Natural killer cell (primary cell): ENCODE measurements at regions not wholly inside any gene's neighbourhood (a gene's known extent, or its start where the extent isn't known, plus 50 kb on each side); places are given as distances from the start of the nearest gene placed in this dataset.

Experiments
- ATAC-seq, 3 donors: fragments of 150-1000 bp in 2 of 3; fragments of 200-7000 bp in 1 of 3; cut with Tn5 transposase; 1 replicate in 1 of 3; 2 replicates in 2 of 3; pipeline ENCODE4 v1.10.0; 2021; ENCODE audit warnings: mild to moderate bottlenecking in 2 of 3, moderate library complexity in 2 of 3
- DNase-seq, 2 donors: peaks; one replicate each; pipeline versions ENCODE4 v3.0.0 to v3.0.0-alpha.2; 2013 to 2021; ENCODE audit warnings: mixed read lengths in 1 of 2
- H3K27ac ChIP-seq: one replicate; pipeline ENCODE4 v1.5.1; 2013; ENCODE audit warnings: mild to moderate bottlenecking, low read length
- H3K27me3 ChIP-seq: one replicate; pipeline ENCODE4 v1.6.1; 2013; ENCODE audit warnings: low read length; ENCODE audit not compliant: control insufficient read depth, insufficient read depth
- H3K36me3 ChIP-seq: one replicate; pipeline ENCODE4 v1.6.1; 2013; ENCODE audit warnings: low read length; ENCODE audit not compliant: control insufficient read depth, insufficient read depth
- H3K4me1 ChIP-seq: one replicate; pipeline ENCODE4 v1.6.1; 2013; ENCODE audit warnings: low read length; ENCODE audit not compliant: control insufficient read depth, insufficient read depth
- H3K4me3 ChIP-seq: one replicate; pipeline ENCODE4 v1.5.1; 2013; ENCODE audit warnings: low read length
- H3K9me3 ChIP-seq: one replicate; pipeline ENCODE4 v1.6.1; 2013; ENCODE audit warnings: low read length; ENCODE audit not compliant: control insufficient read depth, insufficient read depth
- H3K27ac Mint-ChIP-seq, 2 donors: one replicate each; pipeline ENCODE4 v1.8.0; 2022; ENCODE audit warnings: mild to moderate bottlenecking in 2 of 2, mixed read lengths in 2 of 2, moderate library complexity in 1 of 2
- H3K27me3 Mint-ChIP-seq, 2 donors: one replicate each; pipeline ENCODE4 v1.8.0; 2022; ENCODE audit warnings: low read depth in 2 of 2, mixed read lengths in 2 of 2
- H3K36me3 Mint-ChIP-seq: one replicate; pipeline ENCODE4 v1.8.0; 2022; ENCODE audit warnings: mixed read lengths
- H3K4me1 Mint-ChIP-seq, 2 donors: one replicate each; pipeline ENCODE4 v1.8.0; 2022; ENCODE audit warnings: mixed read lengths in 2 of 2
- H3K4me3 Mint-ChIP-seq: one replicate; pipeline ENCODE4 v1.8.0; 2022; ENCODE audit warnings: mild to moderate bottlenecking, moderate library complexity, mixed read lengths
- H3K9me3 Mint-ChIP-seq, 2 donors: one replicate each; pipeline ENCODE4 v1.8.0; 2022; ENCODE audit warnings: mixed read lengths in 2 of 2
- CTCF ChIP-seq: fragments of 200-600 bp; IDR thresholded peaks from one replicate; pipeline ENCODE4 v1.8.0; 2022; ENCODE audit warnings: antibody characterized with exemption
- WGBS: methylation state at CpG from one replicate; pipeline ENCODE4 v1.1.7; 2013; ENCODE audit warnings: missing lambda C conversion rate; ENCODE audit not compliant: insufficient coverage; 5-methylcytosine and 5-hydroxymethylcytosine counted together
- intact Hi-C: fragments of 100-400 bp; cut with micrococcal nuclease; formaldehyde crosslinking; loops from one replicate; pipeline ENCODE4 v1.14.2; 2022

- Mint-ChIP-seq H3K27me3 (no peaks in the 10 kb centered on the region), H3K9me3 (peaks cover 3 to 7% of the 10 kb centered on the region in 2 donors), H3K27ac (no peak overlapping the region), H3K4me1 (no peaks in the 10 kb centered on the region), H3K4me3 (no peak overlapping the region), H3K36me3 (no peaks in the 10 kb centered on the region)
- no peaks in the 10 kb centered on the region for H3K9me3 ChIP-seq
- intact Hi-C loops: no loop called here
- no peak for TF ChIP-seq CTCF
- H3K4me1 ChIP-seq: no peaks in the 10 kb centered on the region
- ATAC-seq (no peak), DNase-seq (no peak)
- H3K4me3 ChIP-seq: no peak overlapping the region
- H3K27ac ChIP-seq: no peak overlapping the region
- no peaks in the 10 kb centered on the region for H3K36me3 ChIP-seq
- 54% methylated on average over 2 of the region's 2 CpGs for WGBS
- no peaks in the 10 kb centered on the region for H3K27me3 ChIP-seq
Measured at GRCh38 chr20:56060486-56060885, 55.2 kb upstream of the CBLN4 start.

- Histone ChIP-seq H3K27ac (no peak overlapping the region), H3K36me3 (no peaks in the 10 kb centered on the region), H3K4me3 (no peak overlapping the region), H3K4me1 (no peaks in the 10 kb centered on the region), H3K27me3 (no peaks in the 10 kb centered on the region), H3K9me3 (no peaks in the 10 kb centered on the region)
- WGBS: 83% methylated on average over 1 of the region's 1 CpG
- DNase-seq (no peak), ATAC-seq (no peak)
- no peaks in the 10 kb centered on the region for H3K27me3 Mint-ChIP-seq
- H3K4me3 Mint-ChIP-seq: no peak overlapping the region
- H3K4me1 Mint-ChIP-seq: no peaks in the 10 kb centered on the region
- H3K36me3 Mint-ChIP-seq: no peaks in the 10 kb centered on the region
- no peak for TF ChIP-seq CTCF
- peaks cover 6 to 10% of the 10 kb centered on the region in 2 donors for H3K9me3 Mint-ChIP-seq
- no peak overlapping the region for H3K27ac Mint-ChIP-seq
- intact Hi-C loops: no loop called here
Measured at GRCh38 chr20:56069016-56069415, 63.7 kb upstream of the CBLN4 start.

- Mint-ChIP-seq H3K27me3 (no peaks in the 10 kb centered on the region), H3K27ac (no peak overlapping the region), H3K36me3 (no peaks in the 10 kb centered on the region), H3K4me1 (no peaks in the 10 kb centered on the region), H3K9me3 (peaks cover 6 to 10% of the 10 kb centered on the region in 2 donors), H3K4me3 (no peak overlapping the region)
- ATAC-seq (no peak), DNase-seq (no peak)
- no peaks in the 10 kb centered on the region for H3K36me3 ChIP-seq
- 54% methylated on average over 1 of the region's 1 CpG for WGBS
- H3K9me3 ChIP-seq: no peaks in the 10 kb centered on the region
- intact Hi-C loops: no loop called here
- no peak overlapping the region for H3K4me3 ChIP-seq
- TF ChIP-seq CTCF: no peak
- no peaks in the 10 kb centered on the region for H3K27me3 ChIP-seq
- H3K27ac ChIP-seq: no peak overlapping the region
- H3K4me1 ChIP-seq: no peaks in the 10 kb centered on the region
Measured at GRCh38 chr20:56072165-56072564, 66.8 kb upstream of the CBLN4 start.

- H3K36me3 Mint-ChIP-seq: peaks cover 7% of the 10 kb centered on the region
- Histone ChIP-seq H3K36me3 (no peaks in the 10 kb centered on the region), H3K27me3 (no peaks in the 10 kb centered on the region), H3K27ac (no peak overlapping the region), H3K4me3 (no peak overlapping the region), H3K9me3 (no peaks in the 10 kb centered on the region), H3K4me1 (no peaks in the 10 kb centered on the region)
- no peak overlapping the region for H3K27ac Mint-ChIP-seq
- H3K9me3 Mint-ChIP-seq: peaks cover 8 to 9% of the 10 kb centered on the region in 2 donors
- no peak overlapping the region for H3K4me3 Mint-ChIP-seq
- DNase-seq (no peak), ATAC-seq (no peak)
- intact Hi-C loops: no loop called here
- no peaks in the 10 kb centered on the region for H3K4me1 Mint-ChIP-seq
- 57% methylated on average over 4 of the region's 4 CpGs for WGBS
- H3K27me3 Mint-ChIP-seq: peaks cover 0 to 4% of the 10 kb centered on the region in 2 donors
- TF ChIP-seq CTCF: no peak
Measured at GRCh38 chr20:56088375-56088774, 83.1 kb upstream of the CBLN4 start.
